B cell (primary cell): ENCODE measurements at regions not wholly inside any gene's neighbourhood (a gene's known extent, or its start where the extent isn't known, plus 50 kb on each side); places are given as distances from the start of the nearest gene placed in this dataset.

Experiments
- ATAC-seq: fragments of 200-7000 bp; cut with Tn5 transposase; one replicate; pipeline ENCODE4 v1.10.0; 2021; ENCODE audit warnings: low read depth, mild to moderate bottlenecking, moderate number of reproducible peaks, moderate library complexity
- CTCF ChIA-PET: fragments of 350-600 bp; sonication (Branson Sonifier 250); formaldehyde crosslinking; loops from one replicate; lab custom pipeline; 2021; ENCODE audit warnings: antibody characterized with exemption, inconsistent platforms; lab: Charles Lee
- POLR2A ChIA-PET: fragments of 350-600 bp; sonication (Branson Sonifier 250); formaldehyde crosslinking; loops from one replicate; lab custom pipeline; 2021; ENCODE audit warnings: antibody characterized with exemption; lab: Charles Lee
- DNase-seq: peaks from one replicate; pipeline ENCODE4 v3.0.0; 2013
- H2AFZ ChIP-seq: 2 replicates; pipeline ENCODE4 v1.6.1; 2012; ENCODE audit warnings: mild to moderate bottlenecking, low read depth, low read length; ENCODE audit not compliant: insufficient read depth, poor library complexity, severe bottlenecking
- H3K27ac ChIP-seq, 2 donors: 1 replicate in 1 of 2; 2 replicates in 1 of 2; pipeline ENCODE4 v1.5.1; 2012 to 2013; ENCODE audit warnings: low read length in 2 of 2, mild to moderate bottlenecking in 2 of 2, moderate library complexity in 1 of 2
- H3K27me3 ChIP-seq, 4 experiments: fragments of 200-600 bp in 1 of 4; sonication (generic) in 1 of 4; replicated peaks in 1 of 4; 1 replicate in 2 of 4; 2 replicates in 2 of 4; pipeline versions ENCODE4 v1.6.1 to v1.7.0; 2013 to 2016; ENCODE audit warnings: low read length in 3 of 4, mild to moderate bottlenecking in 2 of 4, mixed read lengths in 1 of 4, moderate library complexity in 1 of 4; ENCODE audit not compliant: insufficient read depth in 4 of 4, control insufficient read depth in 3 of 4; ENCODE audit errors: control extremely low read depth in 1 of 4
- H3K36me3 ChIP-seq, 2 experiments: replicated peaks in 1 of 2; 1 replicate in 1 of 2; 2 replicates in 1 of 2; pipeline versions ENCODE4 v1.6.1 to v1.7.1; 2013; ENCODE audit warnings: low read length in 1 of 2; ENCODE audit not compliant: insufficient read depth in 2 of 2, control insufficient read depth in 1 of 2; ENCODE audit errors: control extremely low read depth in 1 of 2, extremely low read depth in 1 of 2
- H3K4me1 ChIP-seq, 2 donors: fragments of 200-600 bp in 1 of 2; sonication (generic) in 1 of 2; 1 replicate in 1 of 2; 2 replicates in 1 of 2; pipeline versions ENCODE4 v1.5.1 to v1.6.1; 2013 to 2017; ENCODE audit warnings: low read length in 2 of 2; ENCODE audit not compliant: control insufficient read depth in 2 of 2, insufficient read depth in 2 of 2
- H3K4me2 ChIP-seq: replicated peaks from 2 replicates; pipeline ENCODE3; 2012; ENCODE audit warnings: mild to moderate bottlenecking, low read depth, low read length; ENCODE audit not compliant: poor library complexity, severe bottlenecking
- H3K4me3 ChIP-seq, 5 experiments: fragments of 200-600 bp in 1 of 5; sonication (generic) in 1 of 5; 1 replicate in 3 of 5; 2 replicates in 2 of 5; pipeline versions ENCODE4 v1.5.1 to v1.7.0; 2011 to 2016; ENCODE audit warnings: low read length in 4 of 5, mild to moderate bottlenecking in 4 of 5, low read depth in 2 of 5, control low read depth in 1 of 5, moderate library complexity in 1 of 5; ENCODE audit not compliant: insufficient read depth in 1 of 5; ENCODE audit errors: control extremely low read depth in 1 of 5, extremely low read depth in 1 of 5
- H3K79me2 ChIP-seq: fragments of 200-600 bp; sonication (generic); one replicate; pipeline ENCODE4 v1.6.0; 2016; ENCODE audit warnings: low read length; ENCODE audit not compliant: control insufficient read depth, insufficient read depth
- H3K9ac ChIP-seq: fragments of 200-600 bp; sonication (generic); 2 replicates; pipeline ENCODE4 v1.6.1; 2017; ENCODE audit warnings: mild to moderate bottlenecking, low read length, moderate library complexity
- H3K9me3 ChIP-seq, 3 donors: one replicate each; pipeline versions ENCODE4 v1.6.1 to v1.7.1; 2013; ENCODE audit warnings: low read length in 2 of 3; ENCODE audit not compliant: control insufficient read depth in 2 of 3, insufficient read depth in 1 of 3; ENCODE audit errors: control extremely low read depth in 1 of 3
- H4K20me1 ChIP-seq: 2 replicates; pipeline ENCODE4 v1.6.0; 2012; ENCODE audit warnings: mild to moderate bottlenecking, low read length; ENCODE audit not compliant: insufficient read depth, control insufficient read depth, poor library complexity, severe bottlenecking
- H3K27ac Mint-ChIP-seq: one replicate; pipeline ENCODE4 v1.8.0; 2021; ENCODE audit warnings: mixed read lengths
- H3K27me3 Mint-ChIP-seq: one replicate; pipeline ENCODE4 v1.8.0; 2021; ENCODE audit warnings: mixed read lengths
- H3K4me1 Mint-ChIP-seq: one replicate; pipeline ENCODE4 v1.8.0; 2021; ENCODE audit warnings: mixed read lengths
- H3K4me3 Mint-ChIP-seq: one replicate; pipeline ENCODE4 v1.8.0; 2021; ENCODE audit warnings: mixed read lengths
- H3K9me3 Mint-ChIP-seq: one replicate; pipeline ENCODE4 v1.8.0; 2022; ENCODE audit warnings: mixed read lengths; ENCODE audit not compliant: insufficient read depth
- CTCF ChIP-seq: fragments of 200-600 bp; IDR thresholded peaks from one replicate; pipeline ENCODE4 v1.8.0; 2022; ENCODE audit warnings: antibody characterized with exemption, mild to moderate bottlenecking
- EZH2 ChIP-seq: IDR thresholded peaks from 2 replicates; pipeline ENCODE4 v1.6.1; 2012; ENCODE audit warnings: borderline replicate concordance, low read depth, mild to moderate bottlenecking, moderate library complexity, low read length; ENCODE audit not compliant: insufficient read depth, poor library complexity, severe bottlenecking
- WGBS: methylation state at CpG from one replicate; pipeline ENCODE4 v1.1.5; 2013; ENCODE audit warnings: missing lambda C conversion rate; ENCODE audit not compliant: insufficient coverage; 5-methylcytosine and 5-hydroxymethylcytosine counted together
- intact Hi-C: fragments of 100-400 bp; cut with micrococcal nuclease; formaldehyde crosslinking; loops from one replicate; pipeline ENCODE4 v1.10.0; 2022

- H3K4me1 ChIP-seq = no peaks in the 10 kb centered on the region
- Mint-ChIP-seq H3K9me3 (peaks cover 5% of the 10 kb centered on the region), H3K27ac (no peak overlapping the region), H3K27me3 (peaks cover 15% of the 10 kb centered on the region), H3K4me1 (no peaks in the 10 kb centered on the region), H3K4me3 (no peak overlapping the region)
- no peak overlapping the region for H3K4me2 ChIP-seq
- no peaks in the 10 kb centered on the region for H3K79me2 ChIP-seq
- no peaks in the 10 kb centered on the region for H3K27me3 ChIP-seq
- no peak overlapping the region for H3K9ac ChIP-seq
- peaks cover 0 to 1% (median 0%) of the 10 kb centered on the region in 3 donors for H3K9me3 ChIP-seq
- H4K20me1 ChIP-seq = no peaks in the 10 kb centered on the region
- H3K27ac ChIP-seq = no peak overlapping the region
- H2AFZ ChIP-seq = no peak overlapping the region
- no peaks in the 10 kb centered on the region for H3K36me3 ChIP-seq
- CTCF ChIA-PET = no interaction called here
- no CpG with 5 or more reads among the region's 2 CpGs for WGBS
- no peak for TF ChIP-seq CTCF
- no peak for TF ChIP-seq EZH2
- intact Hi-C loops = no loop called here
- POLR2A ChIA-PET = no interaction called here
- no peak for ATAC-seq
- DNase-seq = no peak
- no peak overlapping the region for H3K4me3 ChIP-seq
Measured at GRCh38 chr20:41853806-41854205, 235.6 kb upstream of the CHD6 start.

GRCh38 chr20:41848180-41848579 lies 230.0 kb upstream of the CHD6 start:
- no peaks in the 10 kb centered on the region for H3K4me1 Mint-ChIP-seq
- intact Hi-C loops = no loop called here
- Histone ChIP-seq H3K4me1 (no peaks in the 10 kb centered on the region), H3K27ac (no peak overlapping the region), H3K27me3 (no peaks in the 10 kb centered on the region), H3K9ac (no peak overlapping the region), H3K4me3 (no peak overlapping the region), H3K36me3 (no peaks in the 10 kb centered on the region), H2AFZ (no peak overlapping the region), H4K20me1 (no peaks in the 10 kb centered on the region), H3K79me2 (no peaks in the 10 kb centered on the region), H3K9me3 (peaks cover 0 to 1% (median 0%) of the 10 kb centered on the region in 3 donors), H3K4me2 (no peak overlapping the region)
- WGBS = no CpG with 5 or more reads among the region's 3 CpGs
- ATAC-seq = no peak
- TF ChIP-seq EZH2 = no peak
- TF ChIP-seq CTCF = no peak
- no peak overlapping the region for H3K4me3 Mint-ChIP-seq
- H3K27ac Mint-ChIP-seq = no peak overlapping the region
- no peaks in the 10 kb centered on the region for H3K9me3 Mint-ChIP-seq
- peaks cover 5% of the 10 kb centered on the region for H3K27me3 Mint-ChIP-seq
- DNase-seq = no peak
- ChIA-PET POLR2A (no interaction called here), CTCF (no interaction called here)
